ENCODE measurements at regions not wholly inside any gene's neighbourhood (a gene's known extent, or its start where the extent isn't known, plus 50 kb on each side); places are given as distances from the start of the nearest gene placed in this dataset.

DNA sequence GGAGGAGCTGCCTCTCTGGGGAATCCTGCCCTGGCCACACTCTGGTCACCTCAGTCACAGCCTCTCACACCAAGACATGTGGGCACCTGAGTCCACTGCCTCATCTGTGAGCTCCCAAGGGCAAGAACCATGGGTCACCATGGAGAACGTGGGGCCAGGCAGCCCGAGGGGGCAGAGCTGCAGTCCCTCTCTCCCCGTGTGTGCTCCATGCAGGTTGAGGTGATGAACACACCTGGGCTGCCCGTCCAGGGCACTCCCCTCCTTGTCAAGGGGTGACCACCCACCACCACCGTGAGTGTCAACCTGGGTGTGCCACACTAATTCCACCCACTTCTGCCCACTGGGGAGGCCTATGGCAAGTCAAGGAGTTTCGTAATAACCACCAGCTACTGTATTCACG lies 159.6 kb upstream of the RAB6C start:
- H4K20me1 ChIP-seq (ENCODE audit: low read depth, low read length) = no peaks in the 10 kb centered on the region
- no peaks in the 10 kb centered on the region for H3K27me3 ChIP-seq (ENCODE audit: low read length)
- no peak overlapping the region for H3K27ac ChIP-seq (ENCODE audit: low read depth, low read length)
- no peak overlapping the region for H3K4me3 ChIP-seq (ENCODE audit: insufficient read depth, low read length, poor library complexity, severe bottlenecking)
- H3K36me3 ChIP-seq (ENCODE audit: low read length) = no peaks in the 10 kb centered on the region
- H3K9me2 ChIP-seq (replicated peaks; ENCODE audit: insufficient read depth, low read length) = no peaks in the 10 kb centered on the region
- H3K9me3 ChIP-seq (ENCODE audit: insufficient read depth, low read length) = no peaks in the 10 kb centered on the region
- H3K79me2 ChIP-seq (ENCODE audit: insufficient read depth, low read length) = no peaks in the 10 kb centered on the region
- no peaks in the 10 kb centered on the region for H3F3A ChIP-seq (ENCODE audit: insufficient read depth)
- H3K9ac ChIP-seq (ENCODE audit: low read length) = no peak overlapping the region
- no peak for TF ChIP-seq EZH2phosphoT487 (conservative IDR thresholded peaks at IDR 0.05; ENCODE audit: low read length)
- TF ChIP-seq, protein P1, sequence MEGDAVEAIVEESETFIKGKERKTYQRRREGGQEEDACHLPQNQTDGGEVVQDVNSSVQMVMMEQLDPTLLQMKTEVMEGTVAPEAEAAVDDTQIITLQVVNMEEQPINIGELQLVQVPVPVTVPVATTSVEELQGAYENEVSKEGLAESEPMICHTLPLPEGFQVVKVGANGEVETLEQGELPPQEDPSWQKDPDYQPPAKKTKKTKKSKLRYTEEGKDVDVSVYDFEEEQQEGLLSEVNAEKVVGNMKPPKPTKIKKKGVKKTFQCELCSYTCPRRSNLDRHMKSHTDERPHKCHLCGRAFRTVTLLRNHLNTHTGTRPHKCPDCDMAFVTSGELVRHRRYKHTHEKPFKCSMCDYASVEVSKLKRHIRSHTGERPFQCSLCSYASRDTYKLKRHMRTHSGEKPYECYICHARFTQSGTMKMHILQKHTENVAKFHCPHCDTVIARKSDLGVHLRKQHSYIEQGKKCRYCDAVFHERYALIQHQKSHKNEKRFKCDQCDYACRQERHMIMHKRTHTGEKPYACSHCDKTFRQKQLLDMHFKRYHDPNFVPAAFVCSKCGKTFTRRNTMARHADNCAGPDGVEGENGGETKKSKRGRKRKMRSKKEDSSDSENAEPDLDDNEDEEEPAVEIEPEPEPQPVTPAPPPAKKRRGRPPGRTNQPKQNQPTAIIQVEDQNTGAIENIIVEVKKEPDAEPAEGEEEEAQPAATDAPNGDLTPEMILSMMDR (IDR thresholded peaks at IDR 0.05; ENCODE audit: insufficient read depth, low read length, poor library complexity, severe bottlenecking) = no peak
- no peak overlapping the region for H2AFZ ChIP-seq (ENCODE audit: low read depth, low read length, severe bottlenecking)
- H3K4me2 ChIP-seq (ENCODE audit: low read depth, low read length, poor library complexity, severe bottlenecking) = no peak overlapping the region

DNA sequence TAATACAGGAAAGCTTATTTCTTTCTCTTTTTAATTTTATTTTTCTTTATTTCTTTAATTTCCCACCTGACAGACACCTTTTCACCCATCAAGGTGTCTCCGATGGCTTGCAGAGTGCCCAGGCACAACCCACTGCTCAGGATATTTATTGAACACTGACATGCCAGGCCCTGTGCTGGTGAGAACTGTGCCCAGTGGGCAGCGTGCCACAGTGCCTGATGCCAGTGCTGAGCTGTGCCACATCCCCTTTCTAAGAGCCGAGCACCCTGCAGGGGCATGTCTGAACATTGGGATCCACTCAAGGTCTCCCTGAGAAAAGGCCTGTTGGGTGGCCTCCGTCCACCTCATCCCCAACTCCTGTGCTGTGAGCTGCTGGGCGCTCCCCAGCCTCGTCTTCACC lies 158.6 kb upstream of the RAB6C start:
- Histone ChIP-seq H3K79me2 (ENCODE audit: insufficient read depth, low read length) (no peaks in the 10 kb centered on the region), H2AFZ (ENCODE audit: low read depth, low read length, severe bottlenecking) (no peak overlapping the region), H4K20me1 (ENCODE audit: low read depth, low read length) (no peaks in the 10 kb centered on the region), H3K27ac (ENCODE audit: low read depth, low read length) (no peak overlapping the region), H3K9me2 (replicated peaks; ENCODE audit: insufficient read depth, low read length) (no peaks in the 10 kb centered on the region), H3K27me3 (ENCODE audit: low read length) (no peaks in the 10 kb centered on the region), H3K9ac (ENCODE audit: low read length) (no peak overlapping the region), H3K36me3 (ENCODE audit: low read length) (no peaks in the 10 kb centered on the region), H3K4me3 (ENCODE audit: insufficient read depth, low read length, poor library complexity, severe bottlenecking) (no peak overlapping the region), H3F3A (ENCODE audit: insufficient read depth) (no peaks in the 10 kb centered on the region), H3K4me2 (ENCODE audit: low read depth, low read length, poor library complexity, severe bottlenecking) (no peak overlapping the region), H3K9me3 (ENCODE audit: insufficient read depth, low read length) (no peaks in the 10 kb centered on the region)
- no peak for TF ChIP-seq EZH2phosphoT487 (conservative IDR thresholded peaks at IDR 0.05; ENCODE audit: low read length)
- TF ChIP-seq, protein P1 (IDR thresholded peaks at IDR 0.05; ENCODE audit: insufficient read depth, low read length, poor library complexity, severe bottlenecking) = no peak

DNA sequence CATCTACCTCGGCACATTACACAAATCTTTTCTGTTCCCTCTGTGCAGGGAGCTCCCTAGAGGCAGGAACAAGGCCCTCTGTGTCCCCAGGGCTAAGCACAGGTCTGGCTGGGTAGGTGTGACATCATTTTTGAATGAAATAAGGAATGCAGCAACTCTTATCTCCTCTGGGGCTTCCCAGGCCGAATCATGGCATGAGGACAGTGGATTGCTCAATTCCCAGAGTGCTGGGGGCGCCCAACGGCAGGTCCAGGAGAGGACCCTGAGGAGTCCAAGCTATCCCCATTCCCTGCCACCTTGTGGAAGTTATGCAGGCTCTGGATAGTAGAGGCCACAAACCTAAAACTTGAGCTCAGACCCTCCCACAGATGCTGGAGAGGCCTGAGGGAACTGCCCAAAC lies 158.0 kb upstream of the RAB6C start:
- H3F3A ChIP-seq (ENCODE audit: insufficient read depth) = no peaks in the 10 kb centered on the region
- H3K79me2 ChIP-seq (ENCODE audit: insufficient read depth, low read length) = no peaks in the 10 kb centered on the region
- no peak overlapping the region for H3K4me2 ChIP-seq (ENCODE audit: low read depth, low read length, poor library complexity, severe bottlenecking)
- no peak overlapping the region for H2AFZ ChIP-seq (ENCODE audit: low read depth, low read length, severe bottlenecking)
- no peak overlapping the region for H3K4me3 ChIP-seq (ENCODE audit: insufficient read depth, low read length, poor library complexity, severe bottlenecking)
- no peaks in the 10 kb centered on the region for H3K36me3 ChIP-seq (ENCODE audit: low read length)
- no peaks in the 10 kb centered on the region for H3K9me3 ChIP-seq (ENCODE audit: insufficient read depth, low read length)
- TF ChIP-seq EZH2phosphoT487 (conservative IDR thresholded peaks at IDR 0.05; ENCODE audit: low read length) = no peak
- TF ChIP-seq, protein P1 (IDR thresholded peaks at IDR 0.05; ENCODE audit: insufficient read depth, low read length, poor library complexity, severe bottlenecking) = no peak
- H3K27me3 ChIP-seq (ENCODE audit: low read length) = no peaks in the 10 kb centered on the region
- H4K20me1 ChIP-seq (ENCODE audit: low read depth, low read length) = no peaks in the 10 kb centered on the region
- no peak overlapping the region for H3K9ac ChIP-seq (ENCODE audit: low read length)
- no peak overlapping the region for H3K27ac ChIP-seq (ENCODE audit: low read depth, low read length)
- no peaks in the 10 kb centered on the region for H3K9me2 ChIP-seq (replicated peaks; ENCODE audit: insufficient read depth, low read length)

DNA sequence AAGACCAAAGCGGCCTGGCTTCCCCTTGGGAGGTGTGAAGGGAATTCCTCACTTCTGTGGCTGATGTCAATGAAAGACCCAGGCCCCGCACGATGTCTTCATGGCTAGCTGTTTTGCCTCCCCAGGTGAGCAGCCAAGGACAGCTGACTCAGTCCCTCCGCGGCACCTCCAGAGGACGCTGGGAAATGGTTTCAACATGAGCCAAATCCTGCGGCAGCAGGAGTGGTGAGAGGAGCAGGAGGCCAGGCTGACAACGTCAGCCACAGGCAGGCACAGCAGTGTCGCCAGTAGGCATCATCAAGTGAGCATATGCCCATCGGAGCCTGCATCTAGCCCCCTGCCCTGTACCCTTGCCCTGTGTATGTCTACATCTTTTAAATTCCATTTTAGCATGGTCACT lies 156.4 kb upstream of the RAB6C start:
- no peak overlapping the region for H3K4me3 ChIP-seq (ENCODE audit: insufficient read depth, low read length, poor library complexity, severe bottlenecking)
- H3K9ac ChIP-seq (ENCODE audit: low read length) = no peak overlapping the region
- H3F3A ChIP-seq (ENCODE audit: insufficient read depth) = no peaks in the 10 kb centered on the region
- no peak overlapping the region for H2AFZ ChIP-seq (ENCODE audit: low read depth, low read length, severe bottlenecking)
- TF ChIP-seq, protein P1 (IDR thresholded peaks at IDR 0.05; ENCODE audit: insufficient read depth, low read length, poor library complexity, severe bottlenecking) = no peak
- TF ChIP-seq EZH2phosphoT487 (conservative IDR thresholded peaks at IDR 0.05; ENCODE audit: low read length) = no peak
- H3K9me3 ChIP-seq (ENCODE audit: insufficient read depth, low read length) = no peaks in the 10 kb centered on the region
- no peak overlapping the region for H3K4me2 ChIP-seq (ENCODE audit: low read depth, low read length, poor library complexity, severe bottlenecking)
- H3K27me3 ChIP-seq (ENCODE audit: low read length) = no peaks in the 10 kb centered on the region
- no peaks in the 10 kb centered on the region for H3K79me2 ChIP-seq (ENCODE audit: insufficient read depth, low read length)
- no peaks in the 10 kb centered on the region for H4K20me1 ChIP-seq (ENCODE audit: low read depth, low read length)
- no peak overlapping the region for H3K27ac ChIP-seq (ENCODE audit: low read depth, low read length)
- no peaks in the 10 kb centered on the region for H3K36me3 ChIP-seq (ENCODE audit: low read length)
- H3K9me2 ChIP-seq (replicated peaks; ENCODE audit: insufficient read depth, low read length) = no peaks in the 10 kb centered on the region
